Testis (tissue), 2 donors: ENCODE measurements at regions not wholly inside any gene's neighbourhood (a gene's known extent, or its start where the extent isn't known, plus 50 kb on each side); places are given as distances from the start of the nearest gene placed in this dataset.

Experiments used
- DNase-seq: peaks from one replicate; pipeline ENCODE4 v3.0.0-alpha.2; 2019
- H3K27ac ChIP-seq, 2 donors: fragments of 200-600 bp; sonication (generic); one replicate each; pipeline ENCODE4 v1.5.1; 2019
- H3K27me3 ChIP-seq: fragments of 200-600 bp; sonication (generic); one replicate; pipeline ENCODE4 v1.5.1; 2019
- H3K36me3 ChIP-seq: fragments of 200-600 bp; sonication (generic); one replicate; pipeline ENCODE4 v1.5.1; 2017; ENCODE audit warnings: low read depth; ENCODE audit errors: missing control alignments
- H3K4me1 ChIP-seq: fragments of 200-600 bp; sonication (generic); one replicate; pipeline ENCODE4 v1.5.1; 2019
- H3K4me3 ChIP-seq, 2 donors: fragments of 200-600 bp; sonication (generic); one replicate each; pipeline ENCODE4 v1.5.1; 2017 to 2019
- H3K9me3 ChIP-seq: fragments of 200-600 bp; sonication (generic); one replicate; pipeline ENCODE4 v1.5.1; 2017
- POLR2A ChIP-seq: fragments of 450-650 bp; IDR thresholded peaks from one replicate; pipeline ENCODE4 v1.6.1; 2017; ENCODE audit warnings: antibody characterized with exemption, mild to moderate bottlenecking, moderate library complexity
- WGBS, 2 donors: methylation state at CpG; one replicate each; pipeline ENCODE4 v1.1.5; 2018; 5-methylcytosine and 5-hydroxymethylcytosine counted together
- intact Hi-C: fragments of 100-400 bp; cut with DNase I; formaldehyde crosslinking; loops from one replicate; pipeline ENCODE4 v1.15.1; 2023; ENCODE audit warnings: low total_unique reads
- TF ChIP-seq, protein P1 (sequence below), 3 experiments: fragments of 450-650 bp in 2 of 3; fragments of 200-600 bp in 1 of 3; sonication (generic) in 1 of 3; IDR thresholded peaks; one replicate each; pipeline ENCODE4 v1.5.1; 2016 to 2019; ENCODE audit warnings: antibody characterized with exemption in 3 of 3, mild to moderate bottlenecking in 2 of 3, moderate library complexity in 1 of 3

- Histone ChIP-seq H3K27ac (no peak overlapping the region), H3K4me3 (no peak overlapping the region), H3K36me3 (no peaks in the 10 kb centered on the region), H3K9me3 (no peaks in the 10 kb centered on the region), H3K4me1 (no peaks in the 10 kb centered on the region), H3K27me3 (no peaks in the 10 kb centered on the region)
- no peak for DNase-seq
- TF ChIP-seq POLR2A = no peak
- TF ChIP-seq, protein P1, sequence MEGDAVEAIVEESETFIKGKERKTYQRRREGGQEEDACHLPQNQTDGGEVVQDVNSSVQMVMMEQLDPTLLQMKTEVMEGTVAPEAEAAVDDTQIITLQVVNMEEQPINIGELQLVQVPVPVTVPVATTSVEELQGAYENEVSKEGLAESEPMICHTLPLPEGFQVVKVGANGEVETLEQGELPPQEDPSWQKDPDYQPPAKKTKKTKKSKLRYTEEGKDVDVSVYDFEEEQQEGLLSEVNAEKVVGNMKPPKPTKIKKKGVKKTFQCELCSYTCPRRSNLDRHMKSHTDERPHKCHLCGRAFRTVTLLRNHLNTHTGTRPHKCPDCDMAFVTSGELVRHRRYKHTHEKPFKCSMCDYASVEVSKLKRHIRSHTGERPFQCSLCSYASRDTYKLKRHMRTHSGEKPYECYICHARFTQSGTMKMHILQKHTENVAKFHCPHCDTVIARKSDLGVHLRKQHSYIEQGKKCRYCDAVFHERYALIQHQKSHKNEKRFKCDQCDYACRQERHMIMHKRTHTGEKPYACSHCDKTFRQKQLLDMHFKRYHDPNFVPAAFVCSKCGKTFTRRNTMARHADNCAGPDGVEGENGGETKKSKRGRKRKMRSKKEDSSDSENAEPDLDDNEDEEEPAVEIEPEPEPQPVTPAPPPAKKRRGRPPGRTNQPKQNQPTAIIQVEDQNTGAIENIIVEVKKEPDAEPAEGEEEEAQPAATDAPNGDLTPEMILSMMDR (IDR thresholded peaks at IDR 0.05) = no peak
- WGBS, 2 donors = 50 to 80% methylated on average over 2 of the region's 2 CpGs
- intact Hi-C loops = no loop called here
Observed at GRCh38 chr10:65754112-65754511, 1171.7 kb upstream of the LRRTM3 start.

DNA sequence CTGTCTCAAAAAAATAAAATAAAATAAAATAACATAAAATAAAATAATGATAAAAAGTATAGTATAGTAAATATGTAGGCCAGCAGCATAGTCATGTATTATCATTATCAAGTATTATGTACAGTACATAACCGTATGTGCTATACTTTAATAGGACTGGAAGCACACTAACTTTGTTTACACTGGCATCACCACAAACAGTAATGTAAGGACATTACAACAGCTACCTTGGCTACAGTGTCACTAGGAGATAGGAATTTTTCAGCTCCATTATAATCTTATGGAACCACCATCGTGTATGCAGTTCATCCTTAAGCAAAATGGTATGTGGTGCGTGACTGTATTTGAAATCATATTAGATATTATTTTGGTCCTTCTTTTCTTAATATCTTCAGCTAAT is 1163.5 kb upstream of the LRRTM3 start:
- Histone ChIP-seq H3K27me3 (no peaks in the 10 kb centered on the region), H3K4me1 (no peaks in the 10 kb centered on the region), H3K9me3 (no peaks in the 10 kb centered on the region), H3K36me3 (no peaks in the 10 kb centered on the region), H3K4me3 (no peak overlapping the region), H3K27ac (no peak overlapping the region)
- 92 to 93% methylated on average over 3 of the region's 3 CpGs for WGBS, 2 donors
- no peak for DNase-seq
- intact Hi-C loops = no loop called here
- TF ChIP-seq, protein P1 (IDR thresholded peaks at IDR 0.05) = no peak
- no peak for TF ChIP-seq POLR2A

- no peaks in the 10 kb centered on the region for H3K9me3 ChIP-seq
- no peaks in the 10 kb centered on the region for H3K36me3 ChIP-seq
- 53 to 72% methylated on average over 1 of the region's 1 CpG for WGBS, 2 donors
- no peak overlapping the region for H3K27ac ChIP-seq
- no peak for DNase-seq
- TF ChIP-seq, protein P1 (IDR thresholded peaks at IDR 0.05) = no peak
- no peak for TF ChIP-seq POLR2A
- H3K4me3 ChIP-seq = no peak overlapping the region
- H3K27me3 ChIP-seq = no peaks in the 10 kb centered on the region
- no peaks in the 10 kb centered on the region for H3K4me1 ChIP-seq
- intact Hi-C loops = no loop called here
Observed at GRCh38 chr10:65765006-65765541, 1160.8 kb upstream of the LRRTM3 start.

DNA sequence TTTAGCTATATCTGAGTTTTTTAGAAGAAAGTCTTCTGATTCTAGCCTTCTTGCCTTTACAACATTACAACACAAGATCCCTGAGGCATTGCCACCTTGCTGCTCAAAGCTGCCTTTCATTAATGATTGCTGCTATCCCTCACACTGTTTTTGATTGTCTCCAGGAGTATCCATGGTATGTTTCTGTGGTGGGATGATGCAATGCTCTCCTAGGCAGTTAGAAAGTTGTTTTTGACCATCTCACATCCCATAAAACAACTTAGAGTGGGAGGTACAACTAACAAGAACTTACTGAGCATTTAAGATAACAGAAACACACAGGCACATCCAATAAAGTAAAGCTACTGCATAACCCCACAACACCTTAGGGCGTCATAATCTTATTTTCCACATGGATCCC is 1156.0 kb upstream of the LRRTM3 start:
- 89 to 94% methylated on average over 1 of the region's 1 CpG for WGBS, 2 donors
- intact Hi-C loops = no loop called here
- H3K27me3 ChIP-seq = no peaks in the 10 kb centered on the region
- H3K27ac ChIP-seq = no peak overlapping the region
- H3K4me1 ChIP-seq = no peaks in the 10 kb centered on the region
- no peaks in the 10 kb centered on the region for H3K36me3 ChIP-seq
- no peak for TF ChIP-seq POLR2A
- TF ChIP-seq, protein P1 (IDR thresholded peaks at IDR 0.05) = no peak
- no peak overlapping the region for H3K4me3 ChIP-seq
- no peaks in the 10 kb centered on the region for H3K9me3 ChIP-seq
- DNase-seq = no peak

DNA sequence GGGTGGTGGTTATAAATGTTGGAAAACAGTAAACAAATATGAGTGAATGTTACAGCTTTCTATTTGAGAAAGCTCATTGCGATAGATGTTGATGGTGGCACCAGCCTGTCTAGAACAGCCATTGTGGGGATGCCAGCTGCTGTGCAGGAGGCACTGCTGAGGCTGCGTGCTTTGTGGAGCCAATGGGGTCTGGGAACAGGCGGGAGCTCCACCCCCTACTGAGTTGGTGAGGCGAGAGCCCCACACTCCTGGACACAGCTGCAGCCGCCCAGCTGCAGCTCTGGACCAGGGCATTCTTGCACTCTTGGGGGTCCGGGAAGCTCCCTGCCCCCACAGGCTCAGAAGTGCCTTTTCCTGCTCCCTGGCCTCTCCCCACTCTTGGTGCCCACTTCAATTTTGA is 1147.1 kb upstream of the LRRTM3 start:
- no peaks in the 10 kb centered on the region for H3K9me3 ChIP-seq
- H3K27me3 ChIP-seq = no peaks in the 10 kb centered on the region
- H3K4me1 ChIP-seq = no peaks in the 10 kb centered on the region
- no peak for TF ChIP-seq POLR2A
- TF ChIP-seq, protein P1 (IDR thresholded peaks at IDR 0.05) = no peak
- DNase-seq = no peak
- H3K27ac ChIP-seq = no peak overlapping the region
- WGBS, 2 donors = 91 to 92% methylated on average over 6 of the region's 6 CpGs
- H3K4me3 ChIP-seq = no peak overlapping the region
- no peaks in the 10 kb centered on the region for H3K36me3 ChIP-seq
- intact Hi-C loops = no loop called here
